A549 (cell line): ENCODE measurements at regions not wholly inside any gene's neighbourhood (a gene's known extent, or its start where the extent isn't known, plus 50 kb on each side); places are given as distances from the start of the nearest gene placed in this dataset.

ENCODE experiments used
- ATAC-seq, 2 experiments: fragments of 200-7000 bp in 1 of 2; fragments of >200 bp in 1 of 2; cut with Nextera tagmentation in 1 of 2; cut with Tn5 transposase in 1 of 2; 3 replicates each; pipeline versions ENCODE4 v1.8.0 to v1.9.1; 2018 to 2020; ENCODE audit warnings: mild to moderate bottlenecking in 1 of 2, moderate library complexity in 1 of 2
- CTCF ChIA-PET: fragments of 300-600 bp; sonication (Branson Sonifier 250); formaldehyde crosslinking; extraction: SDS; loops from one replicate; lab custom pipeline; 2021; ENCODE audit warnings: antibody characterized with exemption, inconsistent platforms; lab: Yijun Ruan, JAX
- POLR2A ChIA-PET: fragments of 350-600 bp; formaldehyde crosslinking; extraction: SDS; loops from one replicate; lab custom pipeline; 2021; ENCODE audit warnings: antibody characterized with exemption, inconsistent platforms; lab: Yijun Ruan, JAX
- DNase-seq, 2 experiments: peaks; one replicate each; pipeline versions ENCODE4 v3.0.0 to v3.0.0-alpha.2; 2011 to 2016; ENCODE audit warnings: low read depth in 1 of 2, low spot score in 1 of 2
- FAIRE-seq: peaks from 2 replicates; lab custom pipeline; 2011; peaks lifted over from hg19 to GRCh38; lab: Jason Lieb, UNC
- H3K27ac ChIP-seq, 2 experiments: fragments of >200 bp; sonication (Bioruptor Twin); formaldehyde crosslinking; 3 replicates each; pipeline ENCODE4 v1.5.1; 2016 to 2017
- H3K4me1 ChIP-seq: fragments of >200 bp; sonication (Bioruptor Twin); formaldehyde crosslinking; 3 replicates; pipeline ENCODE4 v1.6.1; 2016
- H3K4me2 ChIP-seq: fragments of >200 bp; sonication (Bioruptor Twin); formaldehyde crosslinking; 3 replicates; pipeline ENCODE4 v1.6.1; 2016
- H3K4me3 ChIP-seq: fragments of >200 bp; sonication (Bioruptor Twin); formaldehyde crosslinking; 3 replicates; pipeline ENCODE4 v1.5.1; 2016
- H3K9me3 ChIP-seq: fragments of >200 bp; sonication (Bioruptor Twin); formaldehyde crosslinking; 3 replicates; pipeline ENCODE4 v1.6.1; 2016
- BCL3 ChIP-seq: fragments of >200 bp; sonication (Bioruptor Twin); formaldehyde crosslinking; IDR thresholded peaks from 3 replicates; pipeline ENCODE4 v1.6.1; 2016
- CBX2 ChIP-seq: fragments of 200-600 bp; sonication (generic); IDR thresholded peaks from 2 replicates; pipeline ENCODE4 v1.6.1; 2016; ENCODE audit warnings: low read depth, mild to moderate bottlenecking, borderline replicate concordance
- CEBPB ChIP-seq, 2 experiments: fragments of >200 bp in 1 of 2; sonication (Bioruptor Twin) in 1 of 2; formaldehyde crosslinking in 1 of 2; IDR thresholded peaks; 2 replicates each; pipeline ENCODE4 v1.6.1; 2012 to 2016
- CHD2 ChIP-seq: fragments of 150-350 bp; IDR thresholded peaks from 2 replicates; pipeline ENCODE4 v1.6.1; 2014; ENCODE audit warnings: low read length; ENCODE audit not compliant: partially characterized antibody
- EHF ChIP-seq: fragments of 250-450 bp; sonication (Bioruptor Pico); IDR thresholded peaks from 2 replicates; pipeline ENCODE4 v1.5.0; 2020; ENCODE audit warnings: mild to moderate bottlenecking
- EP300 ChIP-seq, 2 experiments: fragments of >200 bp; sonication (Bioruptor Twin); formaldehyde crosslinking; IDR thresholded peaks; 2 replicates in 1 of 2; 3 replicates in 1 of 2; pipeline ENCODE4 v1.6.1; 2016 to 2017
- ESRRA ChIP-seq: fragments of 150-350 bp; IDR thresholded peaks from 2 replicates; pipeline ENCODE4 v1.6.1; 2014; ENCODE audit warnings: mild to moderate bottlenecking, low read length, borderline replicate concordance
- FOSB ChIP-seq: fragments of 250-450 bp; sonication (Bioruptor Pico); IDR thresholded peaks from 2 replicates; pipeline ENCODE4 v1.5.0; 2020; ENCODE audit warnings: mild to moderate bottlenecking, moderate library complexity
- FOXS1 ChIP-seq: fragments of 250-450 bp; sonication (Bioruptor Pico); IDR thresholded peaks from 2 replicates; pipeline ENCODE4 v1.5.0; 2020; ENCODE audit warnings: mild to moderate bottlenecking, moderate library complexity
- HDAC2 ChIP-seq: fragments of 200-600 bp; sonication (generic); IDR thresholded peaks from 2 replicates; pipeline ENCODE4 v1.6.1; 2016
- HES2 ChIP-seq: fragments of >200 bp; sonication (Bioruptor Twin); formaldehyde crosslinking; IDR thresholded peaks from 2 replicates; pipeline ENCODE4 v1.6.1; 2016
- HOXB13 ChIP-seq: fragments of 250-450 bp; sonication (Bioruptor Pico); IDR thresholded peaks from 2 replicates; pipeline ENCODE4 v1.5.0; 2020; ENCODE audit warnings: low read depth, mild to moderate bottlenecking, moderate library complexity
- JUN ChIP-seq, 2 experiments: fragments of >200 bp; sonication (Bioruptor Twin); formaldehyde crosslinking; IDR thresholded peaks; 2 replicates in 1 of 2; 3 replicates in 1 of 2; pipeline ENCODE4 v1.6.1; 2016 to 2017
- KDM1A ChIP-seq: fragments of 200-600 bp; sonication (generic); IDR thresholded peaks from 2 replicates; pipeline ENCODE4 v1.6.1; 2016; ENCODE audit warnings: low read depth, mild to moderate bottlenecking
- MAFK ChIP-seq: fragments of 450-650 bp; IDR thresholded peaks from 2 replicates; pipeline ENCODE4 v1.6.1; 2014; ENCODE audit not compliant: partially characterized antibody
- MAX ChIP-seq: IDR thresholded peaks from 2 replicates; pipeline ENCODE4 v1.6.1; 2012
- NPAS2 ChIP-seq: fragments of 250-450 bp; sonication (Bioruptor Pico); IDR thresholded peaks from 2 replicates; pipeline ENCODE4 v1.8.0; 2022; ENCODE audit warnings: mild to moderate bottlenecking, moderate library complexity, borderline replicate concordance
- NR3C1 ChIP-seq: fragments of >200 bp; sonication (Bioruptor Twin); formaldehyde crosslinking; IDR thresholded peaks from 3 replicates; pipeline ENCODE4 v1.6.1; 2017
- PHF8 ChIP-seq: fragments of 200-600 bp; sonication (generic); IDR thresholded peaks from 2 replicates; pipeline ENCODE4 v1.6.1; 2016; ENCODE audit warnings: low read depth, mild to moderate bottlenecking, antibody characterized with exemption, moderate library complexity, borderline replicate concordance
- REST ChIP-seq: fragments of 200-600 bp; sonication (generic); IDR thresholded peaks from 2 replicates; pipeline ENCODE4 v1.6.1; 2016; ENCODE audit warnings: antibody characterized with exemption, mild to moderate bottlenecking, moderate library complexity
- ZFP36 ChIP-seq: fragments of 450-650 bp; IDR thresholded peaks from 2 replicates; pipeline ENCODE4 v1.6.1; 2014; ENCODE audit warnings: borderline replicate concordance; ENCODE audit not compliant: partially characterized antibody
- WGBS: methylation state at CpG from one replicate; pipeline ENCODE4 v1.1.6; 2017; ENCODE audit errors: missing lambda C conversion rate; 5-methylcytosine and 5-hydroxymethylcytosine counted together
- TF ChIP-seq, protein P1 (sequence below): fragments of 150-350 bp; IDR thresholded peaks from 2 replicates; pipeline ENCODE4 v1.6.1; 2014; ENCODE audit warnings: low read depth, mild to moderate bottlenecking, low read length

DNA sequence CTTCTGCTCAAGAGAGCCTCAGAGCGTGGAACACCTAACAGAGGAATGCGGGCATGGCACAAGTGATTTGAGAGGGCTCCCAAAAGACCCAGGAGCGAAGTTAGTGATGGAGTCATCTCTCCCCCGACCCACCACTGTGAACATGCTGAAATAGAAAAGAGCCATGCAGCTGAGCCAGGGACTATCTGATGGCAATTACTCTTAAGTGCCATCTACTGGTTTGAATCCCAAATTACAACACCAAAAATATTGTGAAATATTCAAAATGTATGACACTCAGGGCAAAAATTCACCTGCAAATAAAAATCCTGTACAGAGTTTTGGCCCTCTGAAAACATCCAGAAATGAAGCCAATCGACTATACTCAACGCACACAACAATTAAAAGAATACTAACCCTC lies 2038.9 kb upstream of the ADGRL3 start:
- Histone ChIP-seq H3K9me3 (no peaks in the 10 kb centered on the region), H3K4me2 (no peak overlapping the region), H3K4me3 (no peak overlapping the region), H3K27ac (no peak overlapping the region), H3K4me1 (no peaks in the 10 kb centered on the region)
- FAIRE-seq (no peak), DNase-seq (no peak), ATAC-seq (no peak)
- no peak for TF ChIP-seq JUN (IDR thresholded peaks at IDR 0.05)
- TF ChIP-seq NR3C1: no peak
- no peak for TF ChIP-seq MAFK
- TF ChIP-seq CBX2: no peak
- no peak for TF ChIP-seq MAX
- no peak for TF ChIP-seq BCL3
- no peak for TF ChIP-seq KDM1A
- TF ChIP-seq FOXS1: no peak
- TF ChIP-seq, protein P1, sequence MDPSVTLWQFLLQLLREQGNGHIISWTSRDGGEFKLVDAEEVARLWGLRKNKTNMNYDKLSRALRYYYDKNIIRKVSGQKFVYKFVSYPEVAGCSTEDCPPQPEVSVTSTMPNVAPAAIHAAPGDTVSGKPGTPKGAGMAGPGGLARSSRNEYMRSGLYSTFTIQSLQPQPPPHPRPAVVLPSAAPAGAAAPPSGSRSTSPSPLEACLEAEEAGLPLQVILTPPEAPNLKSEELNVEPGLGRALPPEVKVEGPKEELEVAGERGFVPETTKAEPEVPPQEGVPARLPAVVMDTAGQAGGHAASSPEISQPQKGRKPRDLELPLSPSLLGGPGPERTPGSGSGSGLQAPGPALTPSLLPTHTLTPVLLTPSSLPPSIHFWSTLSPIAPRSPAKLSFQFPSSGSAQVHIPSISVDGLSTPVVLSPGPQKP: no peak
- TF ChIP-seq CHD2: no peak
- TF ChIP-seq CEBPB (IDR thresholded peaks at IDR 0.05): no peak
- POLR2A ChIA-PET: no interaction called here
- WGBS: 18% methylated on average over 2 of the region's 6 CpGs
- CTCF ChIA-PET: no interaction called here

DNA sequence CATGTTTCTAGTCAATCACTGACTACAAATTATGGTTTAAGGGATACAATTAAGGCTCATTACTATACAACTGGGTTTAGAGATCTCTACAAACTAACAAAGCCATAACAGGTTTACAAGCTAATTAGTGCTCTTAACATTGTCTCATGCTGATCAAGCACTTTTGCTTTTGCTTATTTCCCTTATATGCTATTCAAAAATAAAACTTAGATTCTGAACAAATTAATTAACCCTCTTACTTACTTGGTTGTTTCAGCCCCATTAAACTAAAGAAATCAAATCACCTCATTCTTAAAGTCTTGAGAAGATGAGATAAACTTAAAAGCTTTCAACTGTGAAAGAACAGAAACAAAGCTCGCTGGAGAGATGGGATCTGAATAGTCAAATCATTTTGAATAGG lies 2024.5 kb upstream of the ADGRL3 start:
- POLR2A ChIA-PET: no interaction called here
- WGBS: 14% methylated on average over 1 of the region's 1 CpG
- no peak for FAIRE-seq

DNA sequence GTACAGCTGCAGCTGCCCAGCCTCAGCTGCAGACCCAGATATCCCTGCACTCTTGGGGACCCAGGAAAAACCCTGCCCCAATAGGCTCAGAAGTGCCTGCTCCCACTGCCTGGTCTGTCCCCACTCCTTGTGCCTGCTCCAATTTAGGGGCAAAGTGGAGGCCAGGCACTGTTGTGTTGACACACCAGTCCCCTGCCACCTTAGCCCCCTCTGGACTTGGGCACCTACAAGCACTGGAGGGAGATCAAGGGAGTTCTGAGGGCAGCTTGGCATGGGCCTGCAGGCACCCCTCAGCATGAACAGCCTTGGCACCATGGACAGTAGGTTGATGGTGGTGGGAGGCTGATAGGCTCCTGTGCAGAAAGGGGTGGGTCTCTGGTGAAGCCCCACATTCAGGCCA lies 2020.8 kb upstream of the ADGRL3 start:
- no peak overlapping the region for H3K4me2 ChIP-seq
- H3K9me3 ChIP-seq: no peaks in the 10 kb centered on the region
- H3K4me3 ChIP-seq: no peak overlapping the region
- ATAC-seq: no peak
- TF ChIP-seq ZFP36 (no peak), EHF (no peak), CBX2 (no peak), ESRRA (no peak), PHF8 (no peak), CEBPB (IDR thresholded peaks at IDR 0.05) (no peak), HES2 (no peak), FOSB (no peak), REST (no peak), HDAC2 (no peak), EP300 (IDR thresholded peaks at IDR 0.05) (no peak), JUN (IDR thresholded peaks at IDR 0.05) (no peak)
- no peak for FAIRE-seq
- DNase-seq: no peak
- CTCF ChIA-PET: no interaction called here
- POLR2A ChIA-PET: no interaction called here
- no peaks in the 10 kb centered on the region for H3K4me1 ChIP-seq
- no peak overlapping the region for H3K27ac ChIP-seq

More for the DNA sequence above, 2024.5 kb upstream of the ADGRL3 start:
- TF ChIP-seq BCL3 (no peak), MAFK (peak; percentile 55), NPAS2 (CRISPR knock-in tag) (no peak), HOXB13 (CRISPR knock-in tag) (no peak)
- no peak overlapping the region for H3K4me3 ChIP-seq
- H3K4me1 ChIP-seq: no peaks in the 10 kb centered on the region
- H3K9me3 ChIP-seq: no peaks in the 10 kb centered on the region
- no peak overlapping the region for H3K27ac ChIP-seq
- no peak for DNase-seq
- CTCF ChIA-PET: no interaction called here
- ATAC-seq: no peak
- H3K4me2 ChIP-seq: no peak overlapping the region
